ENCODE measurements at regions not wholly inside any gene's neighbourhood (a gene's known extent, or its start where the extent isn't known, plus 50 kb on each side); places are given as distances from the start of the nearest gene placed in this dataset.

GRCh38 chr16:86668136-86668910, 90.0 kb downstream of the FOXL1 start:
- H3K27me3 ChIP-seq (replicated peaks; ENCODE audit: control insufficient read depth, insufficient read depth, low read length) = no peaks in the 10 kb centered on the region
- H3K36me3 ChIP-seq (ENCODE audit: control insufficient read depth, insufficient read depth, low read length) = no peaks in the 10 kb centered on the region
- no peak for DNase-seq (ENCODE audit: extremely low read depth, insufficient read length)
- TF ChIP-seq CTCF (IDR thresholded peaks at IDR 0.05; ENCODE audit: insufficient read depth, low read length, poor library complexity, severe bottlenecking) = no peak
- H3K4me3 ChIP-seq (replicated peaks; ENCODE audit: low read depth, low read length) = no peak overlapping the region

GRCh38 chr16:86669285-86669805, 91.0 kb downstream of the FOXL1 start:
- TF ChIP-seq CTCF (IDR thresholded peaks at IDR 0.05; ENCODE audit: insufficient read depth, low read length, poor library complexity, severe bottlenecking) = no peak
- H3K36me3 ChIP-seq (ENCODE audit: control insufficient read depth, insufficient read depth, low read length) = no peaks in the 10 kb centered on the region
- H3K27me3 ChIP-seq (replicated peaks; ENCODE audit: control insufficient read depth, insufficient read depth, low read length) = no peaks in the 10 kb centered on the region

GRCh38 chr16:86669937-86670749, 91.8 kb downstream of the FOXL1 start:
- TF ChIP-seq CTCF (IDR thresholded peaks at IDR 0.05; ENCODE audit: insufficient read depth, low read length, poor library complexity, severe bottlenecking) = no peak
- DNase-seq (ENCODE audit: extremely low read depth, insufficient read length) = no peak
- Histone ChIP-seq H3K4me3 (replicated peaks; ENCODE audit: low read depth, low read length) (no peak overlapping the region), H3K27me3 (replicated peaks; ENCODE audit: control insufficient read depth, insufficient read depth, low read length) (no peaks in the 10 kb centered on the region), H3K36me3 (ENCODE audit: control insufficient read depth, insufficient read depth, low read length) (no peaks in the 10 kb centered on the region)

More at GRCh38 chr16:86669285-86669805, 91.0 kb downstream of the FOXL1 start:
- no peak overlapping the region for H3K4me3 ChIP-seq (replicated peaks; ENCODE audit: low read depth, low read length)
- no peak for DNase-seq (ENCODE audit: extremely low read depth, insufficient read length)

- no peak for DNase-seq (ENCODE audit: extremely low read depth, insufficient read length)
- H3K36me3 ChIP-seq (ENCODE audit: control insufficient read depth, insufficient read depth, low read length) = no peaks in the 10 kb centered on the region
- TF ChIP-seq CTCF (IDR thresholded peaks at IDR 0.05; ENCODE audit: insufficient read depth, low read length, poor library complexity, severe bottlenecking) = no peak
- H3K27me3 ChIP-seq (replicated peaks; ENCODE audit: control insufficient read depth, insufficient read depth, low read length) = no peaks in the 10 kb centered on the region
- H3K4me3 ChIP-seq (replicated peaks; ENCODE audit: low read depth, low read length) = no peak overlapping the region
These were observed 92.4 kb downstream of the FOXL1 start for GRCh38 chr16:86670750-86671234.

GRCh38 chr16:86671486-86672178, 93.3 kb downstream of the FOXL1 start:
- H3K4me3 ChIP-seq (replicated peaks; ENCODE audit: low read depth, low read length) = no peak overlapping the region
- DNase-seq (ENCODE audit: extremely low read depth, insufficient read length) = no peak
- no peak for TF ChIP-seq CTCF (IDR thresholded peaks at IDR 0.05; ENCODE audit: insufficient read depth, low read length, poor library complexity, severe bottlenecking)
- H3K27me3 ChIP-seq (replicated peaks; ENCODE audit: control insufficient read depth, insufficient read depth, low read length) = no peaks in the 10 kb centered on the region
- no peaks in the 10 kb centered on the region for H3K36me3 ChIP-seq (ENCODE audit: control insufficient read depth, insufficient read depth, low read length)

All from GM06990 (cell line).